Stimulated activated CD4-positive, alpha-beta T cell treated with anti-CD3 and anti-CD28 coated beads, Interleukin-4, amount 100 ng/mL, for 48 hours (primary cell): ENCODE measurements at regions not wholly inside any gene's neighbourhood (a gene's known extent, or its start where the extent isn't known, plus 50 kb on each side); places are given as distances from the start of the nearest gene placed in this dataset.
A peak's percentile ranks its signal among the peaks of the same experiment; 100 is the strongest.
"Not testable (repeated sequence)": the region's sequence is repeated elsewhere in the genome, so short reads cannot be mapped to it uniquely, and the experiment has no call there.

Experiments
- DNase-seq, 2 donors: peaks; one replicate each; pipeline ENCODE4 v3.0.0-alpha.2; 2020; ENCODE audit warnings: low read depth in 2 of 2

DNA sequence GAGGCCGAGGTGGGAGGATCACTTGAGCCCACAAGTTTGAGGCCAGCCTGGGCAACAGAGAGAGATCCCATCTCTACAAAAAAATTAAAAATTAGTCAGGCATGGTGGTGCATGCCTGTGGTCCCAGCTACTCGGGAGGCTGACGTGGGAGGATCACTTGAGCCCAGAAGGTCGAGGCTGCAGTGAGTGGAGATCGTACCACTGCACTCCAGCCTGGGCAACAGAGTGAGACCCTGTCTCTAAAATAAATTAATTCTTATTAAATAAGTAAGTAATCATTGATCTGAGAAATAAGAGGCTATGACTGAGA lies 452.6 kb downstream of the SOX9 start:
- DNase-seq = not testable (repeated sequence)

DNA sequence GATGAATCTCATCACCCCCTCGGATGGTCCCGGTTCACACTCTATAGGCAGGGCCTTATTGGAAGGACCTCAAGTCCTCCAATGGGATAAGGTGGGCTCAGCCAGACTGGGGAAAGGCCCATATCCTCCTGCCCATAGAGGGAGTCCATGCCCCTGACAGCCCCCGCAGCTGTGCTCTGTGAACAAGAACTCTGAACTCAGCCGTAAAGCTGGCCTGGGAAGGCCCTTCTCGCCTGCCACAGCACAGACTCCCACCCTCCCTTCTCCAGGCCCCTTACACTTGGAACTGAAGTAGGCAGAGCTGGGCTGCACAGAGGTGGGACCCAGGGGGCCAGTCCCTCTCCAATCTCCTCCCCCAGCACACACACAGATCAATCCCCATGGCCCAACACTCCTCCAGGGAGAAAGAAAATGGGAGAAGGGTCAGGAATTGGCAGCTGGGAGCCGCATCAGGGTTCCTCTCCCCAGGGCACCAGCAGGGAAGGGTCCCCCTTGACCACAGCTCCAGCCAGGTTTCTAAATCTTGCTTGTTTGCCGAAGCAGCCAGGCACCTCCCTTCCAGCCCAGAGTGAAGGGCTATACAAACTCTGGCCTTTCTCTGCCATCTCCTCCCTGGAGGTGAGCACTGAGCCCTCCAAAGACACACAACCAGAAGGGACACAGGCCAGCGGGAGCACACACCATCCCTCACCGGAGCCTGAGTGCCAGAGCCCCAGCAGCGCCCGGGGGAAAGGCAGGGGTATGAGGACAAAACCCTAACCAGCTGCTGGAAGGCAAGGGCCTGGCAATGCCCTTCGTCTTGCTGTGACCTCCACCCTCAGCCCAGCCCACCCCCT lies 454.1 kb downstream of the SOX9 start:
- DNase-seq = no peak

DNA sequence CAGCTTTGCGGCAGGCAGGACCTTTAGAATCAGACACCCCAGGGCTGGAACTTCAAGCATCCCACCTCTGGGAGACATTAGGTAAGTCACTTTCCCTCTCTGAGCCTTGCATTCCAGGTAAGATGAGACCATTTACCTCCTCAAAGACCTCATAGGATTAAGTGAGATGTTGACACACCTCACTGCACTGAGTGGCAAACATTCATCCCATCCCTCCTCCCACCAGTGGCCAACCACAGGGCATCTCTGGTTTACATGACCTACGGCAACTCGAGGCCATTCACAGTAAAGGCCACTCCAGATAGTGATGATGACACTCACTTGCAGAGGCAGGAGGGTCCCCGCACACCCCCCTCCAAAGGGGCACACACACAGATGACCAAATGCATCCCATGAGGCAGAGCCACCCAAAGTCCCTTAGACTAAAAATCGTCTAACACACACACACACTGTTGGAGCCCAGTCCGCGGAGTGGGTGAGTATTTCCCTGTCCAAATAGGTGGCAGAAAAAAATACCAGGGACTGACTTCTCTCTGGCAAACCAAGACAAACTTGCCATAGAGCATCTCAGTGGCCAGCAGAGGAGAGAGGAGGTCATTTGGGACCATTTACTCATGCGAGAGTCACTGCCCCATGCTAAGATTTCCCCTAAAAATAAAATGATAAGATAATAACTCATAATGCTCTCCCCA lies 454.9 kb downstream of the SOX9 start:
- DNase-seq = no peak

DNA sequence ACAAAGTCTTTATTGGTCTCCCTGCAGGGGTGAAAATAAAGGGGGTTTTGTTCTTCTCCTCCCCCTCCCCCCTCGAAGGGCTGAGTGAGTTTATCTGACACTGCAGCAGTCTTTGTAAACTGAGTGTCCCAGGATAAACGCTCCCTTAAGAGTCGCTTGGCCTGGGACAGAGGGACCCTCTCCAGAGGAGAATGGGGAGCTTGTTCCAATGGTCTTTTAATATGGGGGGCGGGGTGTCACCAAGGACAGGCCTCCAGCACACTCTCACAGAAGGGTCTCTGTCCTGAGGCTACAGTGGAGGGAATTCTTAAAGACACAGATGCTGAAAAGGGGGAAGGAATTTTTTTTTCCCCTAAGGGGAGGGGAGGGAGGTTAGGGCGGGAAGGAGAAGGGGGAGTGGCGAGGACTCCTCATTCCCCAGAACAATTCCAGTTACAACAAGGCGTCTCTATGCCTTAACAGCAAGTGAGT lies 455.5 kb downstream of the SOX9 start:
- no peak for DNase-seq

DNA sequence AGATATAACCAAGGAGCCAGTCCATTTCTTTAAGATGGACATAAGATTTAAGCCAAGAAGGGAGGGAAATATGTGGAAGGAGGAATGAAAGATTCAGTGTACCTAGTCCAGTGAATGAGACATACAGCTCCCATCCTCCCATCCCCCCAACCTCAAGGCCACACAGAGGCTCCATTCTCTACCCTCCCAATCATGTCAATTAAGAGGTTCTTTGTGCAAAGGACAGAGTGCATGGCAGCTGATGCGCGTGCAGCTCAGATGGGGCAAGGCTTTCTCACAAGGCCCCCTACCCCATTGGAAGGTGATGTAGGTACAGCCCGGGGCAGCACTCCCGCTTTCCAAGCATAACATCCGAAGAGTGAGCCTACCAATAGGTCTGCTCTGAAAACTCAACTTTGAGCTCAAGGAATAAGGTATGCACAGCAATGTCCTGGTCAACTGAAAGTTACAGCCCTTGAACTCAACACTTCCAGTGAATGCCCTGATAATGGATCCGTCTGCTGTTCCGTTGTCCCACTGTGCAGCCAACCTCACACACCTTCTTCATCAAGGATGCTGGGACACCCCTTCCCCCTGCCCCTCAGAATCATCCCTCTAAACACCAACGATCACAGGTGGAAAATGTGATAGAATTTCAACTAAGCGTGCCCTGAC lies 458.1 kb downstream of the SOX9 start:
- DNase-seq = no peak

DNA sequence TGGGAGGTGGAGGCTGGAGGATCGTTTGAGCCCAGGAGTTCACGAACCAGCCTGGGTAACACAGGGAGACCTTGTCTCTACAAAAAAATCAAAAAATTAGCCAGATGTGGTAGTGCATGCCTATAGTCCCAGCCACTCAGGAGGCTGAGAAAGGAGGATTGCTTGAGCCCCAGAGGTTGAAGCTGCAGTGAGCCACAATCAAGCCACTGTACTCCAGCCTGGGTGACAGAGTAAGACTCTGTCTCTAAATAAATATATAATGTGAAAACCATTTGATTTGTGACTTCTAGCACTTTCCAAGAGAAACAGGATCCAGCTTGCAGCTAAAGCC lies 459.1 kb downstream of the SOX9 start:
- DNase-seq = no peak

DNA sequence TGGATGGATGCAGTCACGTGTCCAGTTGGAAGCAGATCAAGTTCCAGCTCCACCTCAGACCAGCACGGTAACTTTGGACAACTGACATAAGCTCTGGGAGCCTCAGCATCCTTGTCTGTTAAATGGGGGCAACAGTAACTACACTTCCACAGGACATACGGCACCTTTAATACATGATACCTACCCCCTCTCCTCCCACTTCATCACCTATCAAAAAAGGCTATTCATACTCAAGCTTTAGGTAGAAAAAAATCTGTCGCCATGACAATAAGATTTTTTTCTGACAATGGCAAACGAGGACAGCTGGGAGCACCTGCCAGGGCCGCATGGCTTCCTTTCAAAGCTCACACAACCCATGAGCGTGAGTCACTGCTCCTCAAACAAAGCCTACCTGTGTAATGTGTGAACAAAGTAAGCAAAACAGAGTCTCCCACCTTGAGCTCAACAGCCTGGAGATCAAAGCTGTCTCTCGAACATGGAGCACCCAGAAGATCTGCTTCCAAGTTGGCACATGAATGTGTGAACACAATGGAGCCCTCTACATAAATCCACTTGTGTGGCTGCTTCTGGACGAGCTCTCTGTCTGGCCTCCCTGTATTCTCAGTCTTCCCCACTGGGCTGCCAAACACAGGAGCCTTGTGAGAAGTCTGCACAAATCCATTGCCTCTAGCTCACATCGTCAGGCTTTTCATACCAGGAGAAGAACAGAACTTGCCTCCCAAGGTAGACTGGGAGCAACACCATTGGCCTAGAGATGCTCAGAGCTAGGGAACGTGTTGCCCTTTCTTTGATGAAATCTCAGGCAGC lies 459.7 kb downstream of the SOX9 start:
- no peak for DNase-seq

DNA sequence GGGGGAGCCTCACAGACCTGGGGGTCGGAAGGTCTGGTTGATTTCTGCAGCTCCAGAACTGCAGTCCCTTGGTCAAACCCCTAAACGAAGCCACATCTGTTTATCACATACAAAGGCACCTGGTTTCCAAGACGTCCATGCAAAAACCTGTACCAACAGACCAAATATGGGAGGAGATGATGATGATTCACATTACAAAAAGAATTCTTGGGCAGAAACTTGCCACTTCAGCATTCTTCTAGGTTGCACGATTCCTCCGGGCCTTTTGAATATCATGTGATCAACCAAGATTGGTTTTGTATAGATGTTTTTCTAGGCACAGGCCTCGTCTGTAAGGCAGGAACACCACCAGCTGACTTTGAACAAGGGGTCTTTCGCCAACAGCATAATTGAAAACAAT lies 466.3 kb downstream of the SOX9 start:
- DNase-seq = no peak

DNA sequence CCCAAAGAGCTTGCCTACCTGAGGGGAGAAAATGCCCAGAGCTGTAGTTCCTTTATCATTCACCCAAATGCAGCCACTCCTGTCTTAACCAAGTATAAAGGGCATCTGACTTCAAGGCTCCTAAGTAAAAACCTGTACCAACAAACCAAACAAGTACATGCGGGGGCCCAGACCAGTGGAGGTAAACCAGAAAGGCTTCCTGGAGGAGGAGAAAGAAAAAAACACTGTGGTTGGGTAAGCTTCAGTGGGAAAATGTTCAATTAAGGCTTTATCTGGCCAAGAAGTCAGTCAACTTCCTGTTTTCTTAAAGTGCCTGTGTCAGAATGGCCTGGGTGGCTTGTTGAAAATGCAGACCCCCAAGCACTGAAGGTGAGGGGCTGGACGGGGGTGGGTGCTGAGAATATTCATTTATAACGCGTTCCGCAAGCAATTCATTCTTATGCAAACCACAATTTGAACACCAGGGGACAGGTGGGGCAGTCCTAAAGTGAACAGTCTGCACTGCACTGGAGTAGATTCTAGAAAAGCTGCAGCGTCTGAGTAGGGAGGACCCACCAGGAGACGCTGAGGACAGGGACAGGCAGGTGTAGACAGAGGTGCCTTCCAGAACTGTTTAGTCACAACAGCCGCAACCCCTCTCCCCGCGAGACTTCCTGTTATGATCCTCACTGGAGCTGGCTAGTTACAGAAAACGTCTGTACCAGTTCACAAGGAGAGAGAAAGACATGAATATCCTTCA lies 467.1 kb downstream of the SOX9 start:
- no peak for DNase-seq

DNA sequence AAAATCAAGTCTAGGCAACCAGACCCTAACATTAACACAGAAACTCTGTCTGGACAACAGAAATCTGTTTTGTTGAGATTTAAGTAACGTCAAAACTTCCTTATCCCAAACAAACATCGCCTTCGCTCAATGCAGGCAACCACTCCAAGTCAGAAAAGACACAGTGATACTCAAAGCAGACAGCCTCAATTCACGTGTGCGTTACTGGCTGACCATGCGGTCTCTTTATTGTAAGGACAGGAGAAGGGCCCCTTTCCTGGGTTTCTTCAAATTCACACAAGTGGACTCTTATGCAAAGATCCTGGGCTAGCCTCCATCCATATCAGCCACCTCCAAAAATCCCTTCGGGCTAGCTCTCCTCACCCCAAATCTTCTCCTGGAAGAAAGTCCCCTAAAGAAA lies 467.7 kb downstream of the SOX9 start:
- no peak for DNase-seq

DNA sequence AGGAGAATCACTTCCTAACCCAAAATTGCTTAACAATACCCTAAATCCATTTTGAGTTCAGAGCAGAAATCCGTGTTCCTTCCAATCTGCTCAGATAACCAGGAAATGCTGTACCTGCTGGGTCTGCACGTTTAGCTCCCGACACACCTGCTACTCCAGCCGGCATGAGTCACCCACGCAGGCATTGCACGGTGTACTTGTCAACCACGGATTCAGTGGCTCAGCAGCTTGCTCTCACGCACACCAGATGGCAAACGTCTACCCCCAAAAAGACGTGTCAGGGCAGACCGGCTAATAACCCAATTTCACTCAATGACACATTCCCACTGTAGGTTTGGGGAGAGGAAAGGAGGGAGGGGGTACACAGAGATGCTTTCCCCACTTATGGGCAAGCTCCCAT lies 468.1 kb downstream of the SOX9 start:
- DNase-seq = no peak

DNA sequence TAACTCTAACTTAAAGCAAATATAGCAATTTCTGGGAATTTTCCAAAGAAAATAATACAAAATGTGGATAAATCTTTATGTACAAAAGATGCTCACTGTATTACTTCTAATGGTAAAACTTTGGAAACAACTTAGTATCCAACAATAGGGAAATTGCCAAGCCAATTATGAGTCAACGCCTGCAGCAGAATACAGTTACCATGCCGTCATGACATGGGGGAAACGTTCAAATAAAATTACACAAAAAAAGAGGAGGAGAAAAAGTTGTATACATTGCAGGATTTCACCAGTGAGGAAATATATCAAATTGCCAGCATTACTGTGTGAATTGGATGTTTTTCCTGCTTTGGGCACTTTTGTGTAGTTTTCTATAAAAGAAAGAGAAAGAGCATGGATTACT lies 469.6 kb downstream of the SOX9 start:
- no peak for DNase-seq

DNA sequence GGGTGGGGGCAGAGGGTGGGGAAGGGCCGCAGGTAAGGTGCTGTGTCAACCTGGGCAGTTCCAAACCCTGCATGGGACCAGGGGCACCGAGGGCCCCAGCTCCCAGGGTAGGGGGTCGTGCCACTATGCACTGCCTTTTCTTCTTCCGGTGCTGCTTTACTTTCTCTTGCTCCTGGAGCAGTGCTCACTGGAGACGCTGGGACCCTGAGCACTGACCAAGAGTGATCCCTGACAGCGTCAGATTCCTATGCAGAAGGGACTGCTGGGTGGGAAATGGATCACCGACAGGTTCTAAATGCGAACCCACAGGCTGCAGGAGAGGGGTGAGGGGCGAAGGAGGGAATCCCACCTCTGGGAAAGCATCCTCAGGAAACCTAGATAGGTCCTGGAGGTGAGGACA lies 470.1 kb downstream of the SOX9 start:
- DNase-seq = no peak

DNA sequence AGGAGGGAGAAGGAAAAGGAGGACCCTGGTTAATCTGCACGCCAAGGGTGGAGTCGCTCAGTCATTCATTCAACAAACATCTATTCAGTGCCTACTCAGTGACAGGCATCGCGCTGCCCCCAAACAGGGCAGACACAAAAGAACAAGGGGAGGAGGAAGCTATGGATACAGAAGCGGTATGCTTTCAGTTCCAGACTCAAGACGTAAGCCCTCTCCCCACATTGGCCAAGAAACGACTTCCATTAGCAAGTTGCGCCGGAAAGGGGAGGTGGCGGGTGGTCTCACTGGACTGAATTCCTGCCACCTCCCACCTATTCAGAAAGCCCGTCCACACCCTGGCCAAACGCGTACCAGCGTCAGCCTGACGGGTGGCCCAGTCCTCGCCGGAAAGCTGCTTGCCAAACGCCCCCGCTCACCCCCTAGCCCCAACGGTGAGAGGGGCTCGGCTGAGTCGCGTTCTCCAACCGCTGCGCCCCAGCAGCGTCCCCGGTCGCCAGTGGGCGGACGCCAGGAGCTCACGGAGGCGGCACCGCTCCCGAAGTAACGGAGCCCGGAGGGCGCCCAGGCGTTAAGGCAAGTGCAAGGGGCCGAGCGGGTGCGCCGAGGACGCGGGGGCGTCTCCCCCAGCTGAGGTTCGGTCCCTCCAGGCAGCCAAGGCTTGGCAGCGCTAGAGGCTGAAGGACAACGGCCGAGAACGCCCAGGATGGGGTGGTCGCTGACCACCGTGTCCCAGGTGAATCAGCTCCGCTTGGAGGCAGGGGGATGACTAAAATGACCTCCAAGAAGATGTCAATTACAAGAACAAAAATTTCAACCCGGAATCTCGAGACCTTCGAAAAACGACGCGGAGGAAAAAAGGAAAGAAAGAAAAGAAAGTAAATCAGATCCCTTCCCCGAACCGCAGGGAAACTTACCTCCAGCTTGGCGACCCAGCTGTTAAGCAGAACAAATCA lies 470.7 kb downstream of the SOX9 start:
- no peak for DNase-seq

DNA sequence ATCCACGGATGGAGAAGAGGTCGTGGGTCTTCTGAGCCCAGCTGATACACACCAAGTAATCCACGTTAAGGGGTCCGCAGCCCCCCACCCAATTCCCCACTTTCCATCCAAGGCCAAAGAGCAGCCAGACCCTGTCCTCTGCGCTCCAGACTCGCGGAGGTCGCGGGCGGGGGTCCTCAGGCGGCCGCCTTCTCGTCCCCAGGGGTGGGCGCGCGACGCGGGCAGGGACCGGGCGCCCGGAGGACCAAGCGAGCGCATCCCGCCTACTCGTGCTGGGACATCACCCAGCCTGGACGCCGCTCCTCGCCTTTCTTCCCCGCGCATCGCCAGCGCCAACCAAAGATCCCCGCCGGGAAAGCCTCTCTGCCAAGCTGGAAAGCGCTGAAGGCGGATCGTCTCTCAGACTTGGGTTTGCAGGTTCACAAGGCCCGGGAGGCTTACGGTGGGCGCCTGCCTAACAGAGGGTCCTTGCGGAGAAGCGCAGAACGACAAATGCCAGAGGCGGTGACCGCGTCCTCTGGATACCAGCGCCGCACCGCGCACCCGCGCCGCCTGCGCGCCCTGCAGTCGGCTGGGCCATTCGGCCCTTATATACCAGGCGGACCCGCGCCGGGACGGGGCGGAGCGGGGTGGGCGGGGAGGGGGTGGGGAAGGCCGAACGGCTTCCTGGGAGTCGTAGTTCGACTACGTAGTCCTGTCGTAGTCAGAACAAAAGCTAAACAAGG lies 471.6 kb downstream of the SOX9 start:
- peak; percentile 44 to 50 for DNase-seq

DNA sequence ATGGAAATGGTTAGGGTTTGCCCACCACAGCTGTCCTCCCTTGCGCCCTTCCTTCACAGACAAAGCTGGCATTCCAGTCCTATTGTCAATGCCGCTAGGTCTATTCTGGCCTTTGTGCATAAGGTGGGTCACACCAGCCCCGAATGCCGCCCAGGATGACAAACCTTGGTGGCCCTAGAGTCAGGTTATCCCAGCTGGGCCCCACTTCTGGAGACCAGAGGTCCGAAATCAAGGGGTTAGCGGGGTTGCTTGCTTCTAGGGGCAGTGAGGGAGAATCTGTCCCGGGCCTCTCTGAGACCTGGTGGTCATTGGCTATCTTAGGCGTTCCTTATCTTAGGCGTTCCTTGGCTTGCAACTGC lies 472.1 kb downstream of the SOX9 start:
- no peak for DNase-seq

DNA sequence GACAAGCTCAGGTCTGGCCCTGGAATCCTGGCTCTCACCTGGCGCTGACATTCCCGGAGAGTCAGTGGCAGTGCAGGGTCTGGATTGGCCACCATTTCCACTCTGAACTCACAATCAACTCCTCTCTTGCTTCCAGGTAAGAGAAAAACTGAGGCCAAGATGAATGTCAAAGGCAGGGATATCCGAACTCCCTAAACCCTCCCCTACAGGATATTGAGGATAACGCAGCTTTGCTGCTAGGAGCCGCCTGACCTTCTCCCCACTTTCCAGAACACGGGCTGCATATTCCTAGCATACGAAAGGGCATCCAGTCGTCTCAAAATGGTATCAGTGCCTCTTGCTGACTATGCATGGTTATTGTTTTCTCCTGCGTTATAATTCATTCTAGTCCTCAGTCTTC lies 473.4 kb downstream of the SOX9 start:
- no peak for DNase-seq
